OCI-LY3 (cell line): ENCODE measurements at regions not wholly inside any gene's neighbourhood (a gene's known extent, or its start where the extent isn't known, plus 50 kb on each side); places are given as distances from the start of the nearest gene placed in this dataset.

Experiments
- H2AFZ ChIP-seq: fragments of 200-600, 300-600 bp; shearing (Covaris generic); 2 replicates; pipeline ENCODE4 v1.6.0; 2014; ENCODE audit warnings: antibody characterized with exemption, low read depth, low read length
- H3K27ac ChIP-seq: fragments of 200-600, 300-600 bp; sonication (generic); 2 replicates; pipeline ENCODE4 v1.5.1; 2014; ENCODE audit warnings: mild to moderate bottlenecking, low read length, moderate library complexity, mixed read lengths
- H3K27me3 ChIP-seq: fragments of 200-600, 300-600 bp; sonication (generic); 2 replicates; pipeline ENCODE4 v1.6.1; 2014; ENCODE audit warnings: low read depth, low read length, mixed read lengths
- H3K36me3 ChIP-seq: fragments of 200-600, 300-600 bp; sonication (generic); replicated peaks from 2 replicates; pipeline ENCODE3; 2014; ENCODE audit warnings: low read depth, low read length, mixed read lengths
- H3K4me1 ChIP-seq: fragments of 300-600, 200-600 bp; sonication (generic); 2 replicates; pipeline ENCODE4 v1.6.1; 2014; ENCODE audit warnings: low read length, mixed read lengths
- H3K4me2 ChIP-seq: fragments of 200-600, 300-600 bp; sonication (generic); 2 replicates; pipeline ENCODE4 v1.6.1; 2014; ENCODE audit warnings: low read length, mixed read lengths
- H3K4me3 ChIP-seq: fragments of 300-600, 200-600 bp; sonication (generic); 2 replicates; pipeline ENCODE4 v1.5.1; 2014; ENCODE audit warnings: antibody characterized with exemption, mild to moderate bottlenecking, low read length, moderate library complexity
- H3K79me2 ChIP-seq: fragments of 300-600, 200-600 bp; shearing (Covaris generic); 2 replicates; pipeline ENCODE4 v1.6.1; 2014; ENCODE audit warnings: mild to moderate bottlenecking, low read length, mixed read lengths
- H3K9ac ChIP-seq: fragments of 300-600, 200-600 bp; shearing (Covaris generic); 2 replicates; pipeline ENCODE4 v1.6.0; 2014; ENCODE audit warnings: mild to moderate bottlenecking, low read length, moderate library complexity
- H3K9me3 ChIP-seq: fragments of 200-600, 300-600 bp; shearing (Covaris generic); 2 replicates; pipeline ENCODE4 v1.6.1; 2014; ENCODE audit warnings: low read length, mixed read lengths; ENCODE audit not compliant: insufficient read depth
- H4K20me1 ChIP-seq: fragments of 200-600, 300-600 bp; sonication (generic); 2 replicates; pipeline ENCODE4 v1.6.1; 2016; ENCODE audit warnings: low read length, mixed read lengths; ENCODE audit not compliant: insufficient read depth
- EZH2phosphoT487 ChIP-seq: fragments of 200-600 bp; shearing (Covaris generic); IDR thresholded peaks from 2 replicates; pipeline ENCODE4 v1.6.1; 2018; ENCODE audit warnings: antibody characterized with exemption, mixed run types, low read depth
- TF ChIP-seq, protein P1 (sequence below): fragments of 200-600, 300-600 bp; sonication (generic); IDR thresholded peaks from 2 replicates; pipeline ENCODE4 v1.5.1; 2014; ENCODE audit warnings: antibody characterized with exemption, low read length, low read depth

GRCh38 chr6:167426651-167427050 is 101.8 kb downstream of the TTLL2 start:
- TF ChIP-seq EZH2phosphoT487: no peak
- Histone ChIP-seq H3K4me2 (no peak overlapping the region), H3K79me2 (no peaks in the 10 kb centered on the region), H3K4me3 (no peak overlapping the region), H2AFZ (no peak overlapping the region), H4K20me1 (no peaks in the 10 kb centered on the region), H3K9ac (no peak overlapping the region), H3K9me3 (no peaks in the 10 kb centered on the region), H3K4me1 (no peaks in the 10 kb centered on the region), H3K36me3 (no peaks in the 10 kb centered on the region), H3K27me3 (no peaks in the 10 kb centered on the region), H3K27ac (no peak overlapping the region)

- Histone ChIP-seq H3K4me1 (no peaks in the 10 kb centered on the region), H3K79me2 (no peaks in the 10 kb centered on the region), H2AFZ (no peak overlapping the region), H4K20me1 (no peaks in the 10 kb centered on the region), H3K4me3 (no peak overlapping the region), H3K9ac (no peak overlapping the region), H3K27me3 (no peaks in the 10 kb centered on the region), H3K9me3 (no peaks in the 10 kb centered on the region), H3K27ac (no peak overlapping the region), H3K36me3 (no peaks in the 10 kb centered on the region), H3K4me2 (no peak overlapping the region)
- TF ChIP-seq, protein P1, sequence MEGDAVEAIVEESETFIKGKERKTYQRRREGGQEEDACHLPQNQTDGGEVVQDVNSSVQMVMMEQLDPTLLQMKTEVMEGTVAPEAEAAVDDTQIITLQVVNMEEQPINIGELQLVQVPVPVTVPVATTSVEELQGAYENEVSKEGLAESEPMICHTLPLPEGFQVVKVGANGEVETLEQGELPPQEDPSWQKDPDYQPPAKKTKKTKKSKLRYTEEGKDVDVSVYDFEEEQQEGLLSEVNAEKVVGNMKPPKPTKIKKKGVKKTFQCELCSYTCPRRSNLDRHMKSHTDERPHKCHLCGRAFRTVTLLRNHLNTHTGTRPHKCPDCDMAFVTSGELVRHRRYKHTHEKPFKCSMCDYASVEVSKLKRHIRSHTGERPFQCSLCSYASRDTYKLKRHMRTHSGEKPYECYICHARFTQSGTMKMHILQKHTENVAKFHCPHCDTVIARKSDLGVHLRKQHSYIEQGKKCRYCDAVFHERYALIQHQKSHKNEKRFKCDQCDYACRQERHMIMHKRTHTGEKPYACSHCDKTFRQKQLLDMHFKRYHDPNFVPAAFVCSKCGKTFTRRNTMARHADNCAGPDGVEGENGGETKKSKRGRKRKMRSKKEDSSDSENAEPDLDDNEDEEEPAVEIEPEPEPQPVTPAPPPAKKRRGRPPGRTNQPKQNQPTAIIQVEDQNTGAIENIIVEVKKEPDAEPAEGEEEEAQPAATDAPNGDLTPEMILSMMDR: no peak
- TF ChIP-seq EZH2phosphoT487: no peak
Measured at GRCh38 chr6:167428664-167429333, 103.9 kb downstream of the TTLL2 start.

DNA sequence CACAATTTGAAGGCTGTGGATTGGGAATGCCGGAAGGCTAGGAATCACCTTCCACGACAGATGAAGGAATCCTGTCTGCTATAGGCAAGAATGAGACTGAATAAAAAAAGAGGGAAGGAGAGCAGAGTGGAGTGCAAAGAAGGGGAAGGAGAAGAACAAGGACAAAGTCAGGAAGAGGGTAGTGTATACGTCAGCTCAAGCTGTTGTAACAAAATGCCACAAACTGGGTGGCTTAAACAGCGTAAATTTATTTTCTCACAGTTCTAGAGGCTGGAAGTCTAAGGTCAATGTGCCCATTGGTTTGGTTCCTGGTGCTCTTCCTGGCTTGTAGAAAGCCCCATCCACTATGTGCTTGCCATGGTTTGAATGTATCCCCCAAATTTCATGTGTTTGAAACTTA is 104.5 kb downstream of the TTLL2 start:
- Histone ChIP-seq H3K27ac (no peak overlapping the region), H2AFZ (no peak overlapping the region), H3K36me3 (no peaks in the 10 kb centered on the region), H3K79me2 (no peaks in the 10 kb centered on the region), H3K9me3 (no peaks in the 10 kb centered on the region), H4K20me1 (no peaks in the 10 kb centered on the region), H3K9ac (no peak overlapping the region), H3K4me3 (no peak overlapping the region), H3K4me2 (no peak overlapping the region), H3K4me1 (no peaks in the 10 kb centered on the region), H3K27me3 (no peaks in the 10 kb centered on the region)
- no peak for TF ChIP-seq EZH2phosphoT487
- TF ChIP-seq, protein P1: no peak

GRCh38 chr6:167435209-167435728 is 110.4 kb downstream of the TTLL2 start:
- Histone ChIP-seq H3K4me2 (no peak overlapping the region), H3K9me3 (no peaks in the 10 kb centered on the region), H2AFZ (no peak overlapping the region), H3K27ac (no peak overlapping the region), H3K79me2 (no peaks in the 10 kb centered on the region), H3K36me3 (no peaks in the 10 kb centered on the region), H3K4me1 (no peaks in the 10 kb centered on the region), H3K9ac (no peak overlapping the region), H3K27me3 (no peaks in the 10 kb centered on the region; the same call in 1 of the 2 replicates), H3K4me3 (no peak overlapping the region), H4K20me1 (no peaks in the 10 kb centered on the region)
- no peak for TF ChIP-seq EZH2phosphoT487
- TF ChIP-seq, protein P1: no peak
